NCI-H460 (cell line): ENCODE measurements at regions not wholly inside any gene's neighbourhood (a gene's known extent, or its start where the extent isn't known, plus 50 kb on each side); places are given as distances from the start of the nearest gene placed in this dataset.
"Not testable (repeated sequence)": the region's sequence is repeated elsewhere in the genome, so short reads cannot be mapped to it uniquely, and the experiment has no call there.

Source experiments
- DNase-seq: peaks from one replicate; pipeline ENCODE4 v3.0.0-alpha.2; 2016; ENCODE audit warnings: low read depth; ENCODE audit errors: extremely low read depth

- no peak for DNase-seq
Measured at GRCh38 chr3:181916013-181916412, 204.3 kb downstream of the SOX2 start.

- no peak for DNase-seq
Measured at GRCh38 chr3:181917027-181917426, 205.3 kb downstream of the SOX2 start.

- DNase-seq, result no peak
Measured at GRCh38 chr3:181919375-181919774, 207.7 kb downstream of the SOX2 start.

GRCh38 chr3:181920409-181920808, 208.7 kb downstream of the SOX2 start:
- no peak for DNase-seq

GRCh38 chr3:181921220-181921619, 209.5 kb downstream of the SOX2 start:
- no peak for DNase-seq

- DNase-seq, result not testable (repeated sequence)
Measured at GRCh38 chr3:181925841-181926240, 214.1 kb downstream of the SOX2 start.

GRCh38 chr3:181929501-181929900, 217.8 kb downstream of the SOX2 start:
- no peak for DNase-seq

GRCh38 chr3:181930105-181930504, 218.4 kb downstream of the SOX2 start:
- no peak for DNase-seq

GRCh38 chr3:181932039-181932438, 220.3 kb downstream of the SOX2 start:
- no peak for DNase-seq

GRCh38 chr3:181933052-181933618, 221.4 kb downstream of the SOX2 start:
- no peak for DNase-seq

GRCh38 chr3:181935915-181936314, 224.2 kb downstream of the SOX2 start:
- DNase-seq, result no peak

GRCh38 chr3:181936774-181937173, 225.0 kb downstream of the SOX2 start:
- DNase-seq, result no peak

- DNase-seq, result not testable (repeated sequence)
Measured at GRCh38 chr3:181938580-181938979, 226.9 kb downstream of the SOX2 start.

- DNase-seq, result no peak
Measured at GRCh38 chr3:181940703-181941102, 229.0 kb downstream of the SOX2 start.

GRCh38 chr3:181941250-181941649, 229.5 kb downstream of the SOX2 start:
- DNase-seq, result no peak

- DNase-seq, result no peak
Measured at GRCh38 chr3:181943285-181943684, 231.6 kb downstream of the SOX2 start.

- DNase-seq, result no peak
Measured at GRCh38 chr3:181947606-181948005, 235.9 kb downstream of the SOX2 start.

GRCh38 chr3:181948286-181948685, 236.6 kb downstream of the SOX2 start:
- DNase-seq, result no peak

GRCh38 chr3:181952221-181952620, 240.5 kb downstream of the SOX2 start:
- no peak for DNase-seq

- DNase-seq, result no peak
Measured at GRCh38 chr3:181952929-181953328, 241.2 kb downstream of the SOX2 start.

- DNase-seq, result no peak
Measured at GRCh38 chr3:181955566-181955965, 243.8 kb downstream of the SOX2 start.

GRCh38 chr3:181956122-181956521, 244.4 kb downstream of the SOX2 start:
- no peak for DNase-seq

- DNase-seq, result no peak
Measured at GRCh38 chr3:181966393-181966792, 254.7 kb downstream of the SOX2 start.
